Embryonic facial prominence (tissue), 1 donor: ENCODE measurements at regions not wholly inside any gene's neighbourhood (a gene's known extent, or its start where the extent isn't known, plus 50 kb on each side); places are given as distances from the start of the nearest gene placed in this dataset.

Experiments used
- DNase-seq: peaks from one replicate; pipeline ENCODE4 v3.0.0-alpha.2; 2016; ENCODE audit errors: extremely low spot score

- no peak for DNase-seq
Observed at GRCh38 chr20:12022126-12022525, 104.4 kb downstream of the BTBD3 start.

- no peak for DNase-seq
Observed at GRCh38 chr20:12023194-12023795, 105.6 kb downstream of the BTBD3 start.

- no peak for DNase-seq
Observed at GRCh38 chr20:12028771-12029170, 111.1 kb downstream of the BTBD3 start.

- DNase-seq = no peak
Observed at GRCh38 chr20:12030470-12030869, 112.8 kb downstream of the BTBD3 start.

- no peak for DNase-seq
Observed at GRCh38 chr20:12036142-12036541, 118.4 kb downstream of the BTBD3 start.

GRCh38 chr20:12037521-12037920, 119.8 kb downstream of the BTBD3 start:
- no peak for DNase-seq

GRCh38 chr20:12040261-12040660, 122.6 kb downstream of the BTBD3 start:
- no peak for DNase-seq

- no peak for DNase-seq
Observed at GRCh38 chr20:12044969-12045368, 127.3 kb downstream of the BTBD3 start.

- DNase-seq = no peak
Observed at GRCh38 chr20:12047838-12048432, 130.2 kb downstream of the BTBD3 start.

GRCh38 chr20:12049125-12049524, 131.4 kb downstream of the BTBD3 start:
- no peak for DNase-seq

GRCh38 chr20:12051206-12052163, 133.8 kb downstream of the BTBD3 start:
- no peak for DNase-seq

GRCh38 chr20:12053353-12053752, 135.7 kb downstream of the BTBD3 start:
- DNase-seq = no peak

GRCh38 chr20:12054556-12054955, 136.9 kb downstream of the BTBD3 start:
- DNase-seq = no peak

GRCh38 chr20:12055161-12055560, 137.5 kb downstream of the BTBD3 start:
- no peak for DNase-seq

GRCh38 chr20:12056839-12057238, 139.1 kb downstream of the BTBD3 start:
- no peak for DNase-seq

- no peak for DNase-seq
Observed at GRCh38 chr20:12057778-12058177, 140.1 kb downstream of the BTBD3 start.

- no peak for DNase-seq
Observed at GRCh38 chr20:12058216-12058615, 140.5 kb downstream of the BTBD3 start.

- no peak for DNase-seq
Observed at GRCh38 chr20:12061466-12061865, 143.8 kb downstream of the BTBD3 start.

- DNase-seq = no peak
Observed at GRCh38 chr20:12063106-12063684, 145.5 kb downstream of the BTBD3 start.

GRCh38 chr20:12064540-12064939, 146.8 kb downstream of the BTBD3 start:
- DNase-seq = no peak

GRCh38 chr20:12067686-12068085, 150.0 kb downstream of the BTBD3 start:
- no peak for DNase-seq

GRCh38 chr20:12068121-12068520, 150.4 kb downstream of the BTBD3 start:
- DNase-seq = no peak
